ENCODE measurements at regions not wholly inside any gene's neighbourhood (a gene's known extent, or its start where the extent isn't known, plus 50 kb on each side); places are given as distances from the start of the nearest gene placed in this dataset.

DNA sequence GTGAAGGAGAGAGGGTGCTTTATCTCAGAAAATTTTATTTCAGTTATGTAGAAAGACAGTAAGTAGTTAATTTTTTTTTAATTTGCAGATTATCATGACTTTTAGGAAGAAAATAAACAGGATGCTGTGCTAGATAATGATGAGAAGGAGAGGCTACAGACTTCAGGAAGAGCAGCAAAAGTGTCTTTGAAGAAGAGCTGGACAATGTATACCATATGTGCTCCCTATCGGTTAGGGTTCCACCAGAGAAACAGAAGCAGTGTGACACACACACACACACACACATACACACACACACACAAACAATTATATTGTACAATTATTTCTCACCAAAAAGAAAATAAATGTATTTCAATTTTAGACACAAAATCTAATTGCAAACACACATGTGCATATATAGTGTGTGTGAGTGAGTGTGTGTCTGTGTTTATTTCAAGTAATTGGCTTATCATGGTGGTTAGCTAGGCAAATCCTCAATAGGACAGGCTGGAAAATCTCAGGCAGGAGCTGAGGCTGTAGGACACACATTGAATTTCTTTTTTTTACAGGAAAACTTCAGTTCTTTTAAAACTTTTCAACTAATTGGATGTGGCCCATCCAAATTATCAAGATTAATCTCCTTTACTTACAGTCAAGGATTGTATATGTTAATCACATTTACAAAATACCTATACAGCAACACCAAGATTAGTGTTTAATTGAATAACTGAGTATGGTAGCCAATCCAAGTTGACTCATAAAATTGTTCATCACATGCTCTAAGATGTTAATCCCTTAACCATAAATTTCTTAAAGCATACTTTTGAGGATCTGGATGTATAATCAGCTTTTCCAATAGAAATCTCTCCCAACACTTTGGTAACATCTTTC lies 235.8 kb upstream of the DCN start:
- no peak for DNase-seq

DNA sequence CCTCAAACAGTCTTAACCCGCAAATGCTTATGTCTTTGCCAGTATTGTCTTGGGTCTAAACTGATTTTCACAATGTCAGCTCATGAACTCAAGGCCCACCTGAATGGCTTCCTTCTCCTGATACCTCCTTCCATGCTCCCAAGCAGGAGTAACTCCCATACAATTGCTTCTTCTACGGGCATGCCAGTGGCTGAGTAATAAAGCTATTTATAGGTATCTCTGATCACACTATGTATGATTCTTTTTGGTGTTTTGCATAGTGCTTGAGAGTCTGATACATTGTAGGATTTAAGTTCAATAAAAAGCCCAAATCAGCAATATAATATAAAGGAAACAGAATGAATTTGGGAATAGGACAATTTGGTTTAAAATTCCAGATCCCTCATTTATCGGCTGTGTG lies 235.0 kb upstream of the DCN start:
- no peak for DNase-seq

DNA sequence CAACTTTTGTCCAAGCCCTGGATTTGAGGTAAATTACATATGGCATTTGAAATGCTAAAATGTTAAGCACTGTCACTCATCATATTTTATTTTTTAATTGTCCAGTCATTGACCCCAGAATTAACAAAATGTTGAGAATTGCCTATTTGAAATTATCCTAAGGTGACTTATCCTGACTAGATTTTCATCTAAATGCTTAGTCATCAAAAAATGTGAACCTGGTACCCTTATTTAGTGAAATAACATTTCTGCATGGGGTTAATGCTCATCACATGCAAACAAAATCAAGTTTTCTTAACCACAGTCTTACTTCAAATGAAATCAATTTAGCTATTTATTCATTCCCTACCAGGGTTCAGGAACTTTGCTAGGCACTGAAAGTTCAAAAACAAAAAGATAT lies 232.0 kb upstream of the DCN start:
- DNase-seq = no peak

DNA sequence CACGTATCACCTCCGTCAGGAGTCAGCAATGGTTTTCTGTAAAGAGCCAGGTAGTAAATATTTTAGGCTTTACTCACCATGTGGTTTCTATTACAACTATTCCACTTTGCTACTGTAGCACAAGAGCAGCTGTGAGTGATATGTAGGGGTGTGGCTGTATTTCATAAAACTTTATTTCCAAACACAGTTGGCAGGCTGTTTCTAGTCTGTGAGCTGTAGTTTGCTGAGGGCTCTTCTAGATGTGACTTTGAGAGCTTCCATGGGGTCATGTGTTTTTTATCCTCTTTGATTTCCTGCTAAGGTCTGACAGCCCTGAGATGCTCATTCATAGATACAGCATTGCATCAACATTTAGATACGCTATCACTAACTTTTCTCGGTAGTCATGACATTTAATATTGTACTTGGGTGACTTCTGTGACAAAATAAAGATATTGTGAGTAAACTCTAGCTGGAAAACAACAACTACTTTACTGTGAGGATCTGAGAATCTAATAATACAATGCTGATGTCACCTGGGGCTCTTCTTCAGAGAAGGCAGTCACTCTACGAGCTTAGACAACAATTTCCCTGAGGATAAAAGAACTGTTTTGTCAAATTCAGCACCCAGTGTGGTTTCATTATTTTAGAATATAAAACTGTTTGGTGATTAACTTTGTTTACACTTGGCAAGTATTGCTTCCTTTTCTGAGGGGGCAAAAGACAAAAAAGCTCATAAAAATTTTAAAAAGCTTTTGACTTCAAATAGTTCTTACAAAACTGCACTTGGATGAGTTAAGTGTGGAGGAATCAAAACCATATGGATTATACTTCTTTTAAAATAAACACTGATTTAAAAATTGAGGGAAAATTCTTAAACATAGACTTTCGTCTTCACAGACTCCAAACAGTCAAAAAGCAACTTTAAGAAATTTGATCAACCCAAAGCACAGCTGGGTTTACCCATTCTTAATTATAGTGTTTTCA lies 231.2 kb upstream of the DCN start:
- DNase-seq = peak; percentile 37

DNA sequence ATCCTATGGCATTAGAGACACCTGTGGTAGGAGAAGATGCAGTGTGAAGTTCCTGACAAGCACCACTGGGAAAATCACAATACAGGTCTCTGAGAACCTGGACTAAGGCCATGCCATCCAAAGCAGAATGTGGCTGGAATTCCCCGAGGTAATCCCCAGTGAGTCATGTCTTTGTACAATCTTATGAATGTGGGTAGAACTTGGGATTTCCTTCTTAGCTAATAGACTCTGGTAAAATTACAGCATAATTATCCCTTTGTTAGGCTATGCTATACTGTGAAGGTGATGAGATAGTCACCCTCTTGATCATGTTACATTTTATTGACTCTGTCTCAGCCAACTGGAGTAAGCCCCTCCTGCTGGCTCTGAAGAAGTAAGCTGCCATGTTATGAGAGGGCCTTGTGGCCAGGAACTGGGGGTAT lies 224.3 kb upstream of the DCN start:
- DNase-seq = peak; percentile 10

DNA sequence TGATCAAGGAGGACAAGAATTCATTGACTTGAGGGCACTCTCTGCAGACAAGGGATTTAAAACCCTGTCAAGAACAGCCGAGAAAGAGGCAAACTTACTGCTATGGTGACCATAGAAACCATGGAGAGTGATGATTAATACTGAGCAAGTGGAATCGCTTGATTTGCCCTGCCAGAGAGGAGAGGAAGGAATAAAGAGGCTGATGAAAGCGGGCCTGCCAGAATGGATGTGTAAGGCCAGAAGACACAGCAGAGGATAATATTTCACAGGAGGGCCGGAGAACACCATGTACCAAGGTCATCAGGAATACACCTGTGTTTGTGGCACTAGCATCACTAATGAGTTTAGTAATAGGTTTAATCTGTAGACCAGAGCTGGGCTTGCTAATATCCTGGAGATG lies 221.8 kb upstream of the DCN start:
- DNase-seq = no peak

DNA sequence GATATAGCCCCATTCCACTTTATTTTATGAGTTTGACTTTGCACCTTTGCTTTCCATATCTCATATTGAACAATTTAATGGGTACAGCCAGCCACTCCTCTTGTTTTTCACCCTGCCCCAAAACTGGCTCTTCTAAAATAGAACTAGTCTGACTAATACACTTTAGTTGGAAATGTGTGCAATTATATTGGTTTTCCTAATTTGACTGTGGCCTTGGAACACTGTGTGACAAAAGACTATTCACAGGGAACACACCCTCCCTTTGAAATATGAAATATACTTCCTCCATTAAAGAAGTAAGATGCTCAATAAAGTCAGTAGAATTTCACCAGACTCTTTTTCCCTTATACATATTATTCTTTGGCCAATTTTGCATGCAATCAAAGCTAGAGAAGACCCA lies 218.6 kb upstream of the DCN start:
- DNase-seq = no peak

DNA sequence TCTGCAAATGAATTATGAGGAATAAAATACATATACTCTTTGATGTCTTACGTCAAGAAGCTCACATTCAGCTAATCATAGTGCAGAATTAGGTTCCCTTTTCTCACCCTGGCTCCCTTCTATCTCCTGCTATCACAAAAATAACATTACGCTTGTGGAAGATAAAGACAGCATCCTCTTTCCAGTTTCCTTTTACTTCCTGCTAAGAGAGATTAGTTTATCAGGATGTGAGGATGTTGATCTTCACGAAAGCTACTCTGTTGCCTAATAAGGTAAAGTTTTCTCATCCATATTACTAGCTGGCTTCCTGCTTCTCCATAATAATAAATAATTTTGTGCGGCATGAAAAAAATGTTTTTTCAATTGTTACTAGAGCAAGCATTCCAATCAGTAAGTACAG lies 217.7 kb upstream of the DCN start:
- DNase-seq = no peak

DNA sequence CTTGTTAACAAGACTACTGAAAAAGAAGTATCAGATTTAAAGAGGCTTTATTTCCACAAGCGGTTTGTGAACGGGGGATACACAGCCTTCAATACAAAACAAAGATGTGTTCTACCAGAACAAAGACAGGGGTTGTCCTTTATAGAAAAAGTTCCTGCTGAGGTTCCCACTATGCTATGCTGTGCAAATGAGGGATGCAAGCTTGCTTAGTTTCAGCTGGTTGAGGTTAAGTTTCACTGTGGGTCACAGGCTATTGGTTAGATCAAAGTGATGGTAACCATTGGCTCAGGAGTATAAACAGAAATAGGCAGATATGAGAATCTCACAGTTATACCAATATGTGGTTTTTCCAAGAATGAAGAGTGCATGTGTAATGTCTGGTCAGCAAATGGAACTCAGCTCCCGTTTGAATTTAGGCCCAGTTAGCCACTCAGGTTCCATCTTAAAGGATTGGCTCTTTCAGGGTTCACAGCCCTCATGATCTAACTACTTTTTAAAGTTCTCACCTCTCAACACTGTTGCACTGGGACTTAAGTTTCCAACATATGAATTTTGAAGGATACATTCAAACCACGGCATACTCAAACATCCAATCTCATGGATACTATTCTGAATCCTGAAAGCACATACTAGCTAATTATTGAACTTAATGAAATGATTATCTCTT lies 215.4 kb upstream of the DCN start:
- no peak for DNase-seq

DNA sequence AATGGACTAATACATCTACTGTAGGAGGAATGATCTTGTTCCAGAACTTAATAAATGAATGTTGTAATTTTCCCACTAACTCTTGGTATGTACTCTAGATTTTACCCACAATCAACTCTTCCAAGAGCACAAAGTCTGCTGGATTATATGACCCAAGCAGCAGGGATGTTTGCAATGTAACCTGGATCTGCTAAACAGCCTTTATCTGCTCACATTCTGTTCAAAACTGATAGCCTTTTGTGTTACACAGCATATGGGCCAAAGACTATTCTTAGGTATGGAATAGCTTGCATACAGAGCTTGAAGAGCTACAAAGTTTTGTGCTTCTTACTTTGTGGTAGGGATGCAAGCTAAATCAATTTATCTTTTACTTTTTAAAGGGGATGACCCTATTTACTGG lies 213.7 kb upstream of the DCN start:
- DNase-seq = no peak

DNA sequence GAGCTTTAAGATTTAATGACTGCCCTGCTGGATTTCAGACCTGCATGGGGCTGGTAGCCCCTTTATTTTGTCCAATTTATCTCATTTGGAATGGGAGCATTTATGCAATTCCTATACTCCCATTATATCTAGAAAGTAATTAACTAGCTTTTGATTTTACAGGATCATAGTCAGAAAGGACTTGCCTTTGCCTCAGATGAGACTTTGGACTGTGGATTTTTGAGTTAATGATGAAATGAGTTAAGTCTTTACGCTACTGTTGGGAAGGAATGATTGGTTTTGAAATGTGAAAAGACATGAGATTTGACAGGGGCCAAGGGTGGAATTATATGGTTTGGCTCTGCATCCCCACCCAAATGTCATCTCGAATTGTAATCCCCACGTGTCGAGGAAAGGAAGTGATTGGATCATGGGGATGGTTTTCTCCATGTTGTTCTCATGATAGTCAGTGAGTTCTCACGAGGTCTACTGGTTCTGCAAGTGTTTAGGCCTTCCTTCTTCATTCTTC lies 213.1 kb upstream of the DCN start:
- no peak for DNase-seq

DNA sequence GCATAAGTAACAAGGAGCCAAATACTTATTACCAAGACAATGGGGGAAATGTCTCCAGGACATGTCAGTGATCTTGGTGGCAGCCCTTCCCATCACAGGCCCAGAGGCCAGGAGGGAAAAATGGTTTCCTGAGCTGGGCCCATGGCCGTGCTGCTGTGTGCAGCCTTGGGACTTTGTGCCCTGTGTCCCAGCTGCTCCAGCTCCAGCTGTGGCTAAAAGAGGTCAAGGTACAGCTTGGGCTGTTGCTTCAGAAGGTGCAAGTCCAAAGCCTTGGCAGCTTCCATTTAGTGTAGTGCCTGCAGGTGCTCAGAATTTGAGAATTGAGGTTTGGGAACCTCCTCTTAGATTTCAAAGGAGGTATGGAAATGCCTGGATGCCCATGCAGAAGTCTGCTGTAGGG lies 212.3 kb upstream of the DCN start:
- DNase-seq = no peak

DNA sequence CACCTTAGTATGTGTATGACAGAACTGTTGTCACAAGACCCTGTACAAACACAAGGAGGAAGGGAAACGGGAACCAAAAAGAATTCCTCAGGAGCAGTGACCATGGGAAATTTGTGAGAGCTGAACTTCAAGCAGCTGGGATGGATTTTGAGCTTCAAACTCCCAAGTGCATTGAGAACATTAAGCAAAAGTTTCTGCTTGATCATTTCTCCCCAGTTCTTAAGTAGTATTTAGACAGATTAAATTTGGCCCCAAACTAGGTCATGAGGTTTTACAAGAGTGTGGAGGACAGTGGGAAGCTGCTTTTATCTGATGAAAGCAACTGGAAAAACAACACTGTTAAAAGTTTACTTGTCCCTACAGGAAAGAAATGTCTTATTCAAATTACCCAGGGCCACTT lies 206.0 kb upstream of the DCN start:
- DNase-seq = no peak

DNA sequence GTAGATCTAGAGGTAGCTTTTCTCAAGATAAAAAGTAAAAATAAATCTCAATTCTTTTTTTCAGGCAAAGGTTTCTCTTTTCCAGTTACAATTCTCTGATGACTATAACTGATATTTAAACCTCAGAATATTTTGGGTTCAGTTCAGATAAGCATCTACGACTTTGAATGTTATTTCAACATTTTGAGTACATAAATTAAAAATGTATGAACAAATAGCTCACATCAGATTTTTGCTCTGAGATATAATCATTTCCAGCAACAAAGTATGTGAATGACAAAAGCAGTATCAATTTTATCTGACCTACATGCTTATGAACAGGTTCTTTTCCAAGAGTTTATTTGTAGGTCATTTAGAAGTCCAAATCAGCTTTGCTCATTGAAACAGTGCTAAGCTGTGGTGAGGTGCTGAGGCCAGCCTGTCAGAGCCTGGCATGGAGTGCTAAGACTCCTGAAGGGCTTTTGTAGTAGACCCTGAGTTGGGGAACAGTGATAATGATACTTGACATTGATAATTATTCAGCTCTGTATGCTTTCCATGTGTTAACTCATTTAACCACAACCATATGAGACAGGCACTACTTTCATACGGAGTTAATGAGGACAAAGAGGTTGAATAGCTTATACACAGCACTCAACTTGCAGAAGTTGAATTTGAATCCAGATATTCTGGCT lies 205.0 kb upstream of the DCN start:
- no peak for DNase-seq

DNA sequence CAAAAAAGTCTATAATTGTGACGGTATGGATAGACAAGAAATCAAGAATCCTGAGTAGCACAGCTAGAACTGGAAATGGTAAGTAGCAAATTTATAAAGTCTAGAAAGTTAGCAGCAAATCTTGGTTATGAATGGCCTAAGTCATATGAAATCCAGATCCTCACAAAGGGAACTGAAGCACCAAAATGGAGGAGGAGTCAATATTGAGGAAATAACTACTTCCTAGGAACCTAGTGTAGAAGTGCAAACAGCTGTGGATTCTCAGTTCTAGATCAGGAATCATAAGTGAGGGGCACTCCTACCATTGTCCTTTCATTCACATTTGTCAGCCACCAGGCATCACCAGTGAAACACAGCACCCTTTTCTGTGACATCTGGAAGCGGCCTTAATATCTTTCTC lies 202.2 kb upstream of the DCN start:
- DNase-seq = no peak

DNA sequence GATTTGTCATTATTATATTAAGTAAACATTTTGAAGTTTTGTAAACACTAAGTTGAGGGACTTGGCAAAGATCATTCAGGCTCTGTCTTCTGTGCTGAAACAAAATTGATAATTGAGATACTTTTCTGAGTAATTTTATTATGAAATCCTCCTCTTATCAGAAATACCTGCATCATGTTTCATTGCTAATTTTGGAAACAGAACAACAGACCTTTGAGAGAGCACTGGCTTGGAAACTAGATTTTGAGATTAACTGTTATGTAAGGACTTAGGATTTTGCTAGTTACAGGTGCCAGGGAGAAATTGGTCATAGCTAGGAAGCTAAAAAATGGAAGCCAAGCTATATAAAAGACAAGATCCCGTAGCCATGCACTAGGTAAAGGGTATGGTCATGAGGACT lies 201.7 kb upstream of the DCN start:
- DNase-seq = no peak

DNA sequence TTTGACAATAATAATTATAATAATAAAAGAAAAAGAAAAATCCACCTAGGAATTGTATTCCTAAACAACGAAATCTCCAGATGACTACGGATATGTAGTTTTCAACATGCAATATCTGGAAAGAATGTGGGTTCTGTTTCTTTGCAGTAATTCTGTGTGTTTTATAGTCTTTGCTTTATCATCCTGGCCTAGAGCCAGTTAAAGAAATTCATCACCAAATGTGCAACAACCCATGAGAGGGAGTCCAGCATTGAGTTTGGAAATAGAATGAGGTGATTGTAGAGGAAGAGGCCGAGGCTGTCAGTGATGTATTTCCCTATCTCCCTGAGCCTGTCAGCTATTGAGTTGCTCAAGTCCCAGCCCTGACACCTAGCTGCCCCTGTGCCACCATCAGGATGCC lies 200.5 kb upstream of the DCN start:
- no peak for DNase-seq

DNA sequence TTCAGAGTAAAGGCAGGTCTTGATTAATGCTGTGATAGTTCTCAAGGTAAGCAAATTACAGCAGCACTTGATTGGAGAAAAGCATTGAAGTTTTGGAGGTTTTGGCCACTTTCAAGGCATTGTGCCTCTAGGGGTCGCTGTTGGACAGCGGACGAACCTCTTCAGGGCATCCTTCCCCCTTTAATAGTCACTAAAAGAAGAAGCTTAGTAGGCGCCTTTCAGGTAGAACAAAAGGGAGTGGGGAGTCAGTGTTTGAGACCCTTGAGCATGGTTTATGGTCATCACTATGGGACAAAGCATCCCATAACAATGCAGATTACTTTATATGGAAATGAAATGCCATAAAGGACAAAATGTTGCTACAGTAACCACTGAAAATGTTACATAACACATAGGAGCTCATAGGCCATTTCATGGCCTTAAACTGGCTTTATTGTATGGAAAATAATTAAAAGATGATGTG lies 199.5 kb upstream of the DCN start:
- DNase-seq = peak; percentile 75

DNA sequence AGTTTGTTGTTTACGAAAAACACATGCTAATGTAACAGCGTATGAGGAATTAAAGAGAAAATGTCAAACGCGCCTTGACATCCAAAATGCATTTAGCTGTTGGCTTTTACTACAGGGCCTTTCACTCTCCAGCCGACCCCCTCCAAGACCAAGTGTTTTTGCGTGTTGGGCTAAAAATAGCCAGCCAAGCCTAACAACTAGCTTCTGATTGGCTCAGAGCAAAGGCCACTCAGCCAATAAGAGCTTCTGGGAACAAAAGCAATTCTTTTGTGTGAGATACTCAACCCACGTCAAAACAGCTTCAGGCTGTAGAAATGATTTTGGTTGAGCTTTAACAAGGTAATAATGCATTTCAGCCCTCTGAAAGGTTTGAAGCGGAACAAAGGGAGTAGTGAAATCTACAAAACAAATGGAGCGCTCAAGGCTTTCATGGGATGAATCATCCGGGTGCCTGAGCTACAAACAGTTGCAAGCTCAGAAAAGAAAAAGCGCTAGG lies 198.7 kb upstream of the DCN start:
- DNase-seq = peak; percentile 88

DNA sequence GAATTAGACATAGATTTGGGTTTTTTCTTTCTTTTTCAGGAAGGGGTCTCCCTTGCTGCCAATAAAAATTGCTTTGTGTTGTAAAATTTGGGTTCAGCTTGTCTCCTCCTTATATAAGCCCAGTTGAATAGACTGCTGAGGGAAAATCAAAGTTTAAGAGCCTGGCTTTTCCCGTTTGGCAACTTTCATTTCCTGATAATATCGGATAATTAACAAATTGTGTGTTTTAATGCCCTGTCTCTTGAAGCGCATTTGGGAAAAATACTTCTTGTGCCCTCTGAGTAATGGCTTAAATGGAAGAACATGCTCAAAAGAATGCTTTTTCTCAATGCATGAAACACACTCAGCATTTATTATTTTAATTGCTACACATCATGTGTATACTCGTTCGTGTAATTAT lies 198.0 kb upstream of the DCN start:
- no peak for DNase-seq

DNA sequence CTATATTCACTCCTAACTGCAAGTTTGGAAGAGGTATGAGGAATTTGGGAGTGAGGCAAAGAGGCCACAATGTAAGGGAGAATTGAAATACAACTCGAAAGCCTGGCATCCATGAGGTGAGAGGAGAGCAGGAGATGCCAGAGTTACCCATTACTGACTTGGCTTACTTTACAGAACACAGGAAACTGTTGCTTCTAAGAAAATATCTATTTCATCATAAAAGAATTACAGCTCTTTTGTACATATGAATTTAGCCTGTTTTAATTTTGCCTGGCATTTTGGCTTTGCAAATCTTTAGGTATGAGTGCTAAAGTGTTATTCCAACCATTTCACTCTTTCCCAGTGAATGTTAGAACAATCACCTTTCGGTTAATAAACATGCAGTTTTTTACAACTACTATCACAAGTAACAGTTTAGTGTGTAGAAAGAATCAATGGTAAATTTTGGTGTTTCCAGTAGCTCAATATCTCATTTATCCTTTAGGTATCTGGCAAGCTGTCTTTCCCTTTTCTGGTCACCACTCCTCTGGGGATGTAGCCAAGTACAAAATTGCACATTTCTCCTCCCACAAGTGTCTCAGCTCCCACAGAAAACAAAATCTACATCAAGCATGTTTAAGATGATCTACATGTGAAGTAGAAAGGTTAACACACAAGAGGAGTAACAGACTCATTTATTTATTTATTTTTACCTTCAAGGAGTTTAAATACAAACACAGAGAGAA lies 196.6 kb upstream of the DCN start:
- DNase-seq = no peak

DNA sequence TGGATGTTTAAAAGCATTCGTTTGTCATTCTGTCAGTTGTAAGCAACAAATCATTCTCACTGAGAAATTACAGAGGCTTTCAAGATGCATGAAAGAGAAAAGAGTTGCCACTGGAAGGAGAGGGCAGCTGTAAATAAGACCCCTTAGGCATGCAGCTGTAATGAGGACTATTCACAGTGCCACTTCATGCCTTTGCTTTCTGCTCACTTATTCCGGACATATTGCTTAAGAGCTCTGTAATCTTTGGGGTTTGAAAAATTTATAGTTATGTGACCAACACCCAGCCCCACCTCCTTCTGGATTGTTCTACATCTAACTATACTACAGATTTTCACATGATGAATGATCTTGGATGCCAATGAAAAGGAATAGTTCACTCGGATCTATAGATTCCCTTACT lies 194.8 kb upstream of the DCN start:
- no peak for DNase-seq

Data from fibroblast of skin of right biceps (primary cell).